ENCODE measurements at regions not wholly inside any gene's neighbourhood (a gene's known extent, or its start where the extent isn't known, plus 50 kb on each side); places are given as distances from the start of the nearest gene placed in this dataset.

DNA sequence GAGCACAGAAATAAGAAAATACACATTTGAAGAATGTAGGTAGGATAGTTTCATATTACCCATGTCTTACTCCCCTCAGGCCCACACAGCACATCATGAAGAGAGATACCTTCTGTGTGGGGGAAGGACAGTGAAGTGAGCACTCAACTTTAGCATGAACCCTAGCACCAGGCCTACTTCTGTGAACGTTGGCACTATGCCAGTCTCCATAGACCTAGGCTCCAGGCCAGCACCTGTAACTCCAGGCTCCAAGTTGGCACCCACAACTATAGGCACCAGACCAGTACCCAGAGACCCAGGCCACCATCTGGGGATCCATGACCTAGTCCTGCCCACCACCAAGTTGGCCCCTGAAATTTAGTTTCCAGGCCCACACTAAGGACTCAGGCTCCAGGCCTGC is 410.9 kb downstream of the INSC start:
- TF ChIP-seq CTCF (IDR thresholded peaks at IDR 0.05; ENCODE audit: insufficient read depth, low read depth, low read length, missing control alignments), result no peak
- H3K4me3 ChIP-seq (ENCODE audit: low read length), result no peak overlapping the region
- DNase-seq (ENCODE audit: low read depth), result no peak

GRCh38 chr11:15526032-15526431 is 411.3 kb downstream of the INSC start:
- DNase-seq (ENCODE audit: low read depth), result no peak
- H3K4me3 ChIP-seq (ENCODE audit: low read length), result no peak overlapping the region
- TF ChIP-seq CTCF (IDR thresholded peaks at IDR 0.05; ENCODE audit: insufficient read depth, low read depth, low read length, missing control alignments), result no peak

DNA sequence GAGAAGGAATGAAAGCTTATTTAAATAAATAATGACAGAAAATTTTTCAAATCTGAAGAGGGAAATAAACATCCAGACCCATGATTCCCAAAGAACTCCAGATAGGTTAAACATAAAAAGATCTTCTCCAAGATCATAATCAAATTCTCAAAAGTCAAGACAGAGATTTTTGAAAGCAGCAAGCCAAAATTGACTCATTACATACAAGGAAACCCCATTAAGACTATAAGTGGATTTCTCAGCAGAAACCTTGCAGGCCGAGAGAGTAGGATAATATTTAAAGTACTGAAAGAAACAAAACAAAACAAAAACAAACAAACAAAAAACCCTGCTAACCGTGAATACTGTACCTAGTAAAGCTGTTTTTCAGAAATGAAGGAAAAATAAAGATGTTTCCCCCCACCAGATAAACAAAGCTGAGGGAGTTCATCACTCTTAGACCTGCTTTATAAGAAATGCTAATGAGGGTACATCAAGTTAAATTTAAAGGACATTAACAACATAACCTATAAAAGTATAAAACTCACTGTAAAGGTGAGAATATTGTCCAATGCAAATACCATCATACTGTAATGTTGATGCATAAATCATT is 412.2 kb downstream of the INSC start:
- TF ChIP-seq CTCF (IDR thresholded peaks at IDR 0.05; ENCODE audit: insufficient read depth, low read depth, low read length, missing control alignments), result no peak
- H3K4me3 ChIP-seq (ENCODE audit: low read length), result no peak overlapping the region
- no peak for DNase-seq (ENCODE audit: low read depth)

DNA sequence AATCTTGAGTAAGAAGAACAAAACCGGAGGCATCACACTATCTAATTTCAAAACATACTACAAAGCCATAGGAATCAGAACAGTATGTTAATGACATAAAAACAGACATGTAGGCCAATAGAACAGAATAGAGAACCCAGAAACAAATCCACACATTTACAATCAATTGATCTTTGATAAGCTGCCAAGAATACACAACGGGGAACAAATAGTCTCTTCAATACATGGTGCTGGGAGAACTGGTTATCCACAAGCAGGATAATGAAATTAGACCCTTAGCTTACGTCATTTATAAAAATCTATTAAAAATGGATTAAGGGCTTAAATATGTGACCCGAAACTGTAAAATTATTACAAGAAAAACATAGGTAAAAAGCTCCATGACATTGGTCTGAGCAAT is 417.7 kb downstream of the INSC start:
- no peak overlapping the region for H3K4me3 ChIP-seq (ENCODE audit: low read length)
- DNase-seq (ENCODE audit: low read depth), result no peak
- no peak for TF ChIP-seq CTCF (IDR thresholded peaks at IDR 0.05; ENCODE audit: insufficient read depth, low read depth, low read length, missing control alignments)

DNA sequence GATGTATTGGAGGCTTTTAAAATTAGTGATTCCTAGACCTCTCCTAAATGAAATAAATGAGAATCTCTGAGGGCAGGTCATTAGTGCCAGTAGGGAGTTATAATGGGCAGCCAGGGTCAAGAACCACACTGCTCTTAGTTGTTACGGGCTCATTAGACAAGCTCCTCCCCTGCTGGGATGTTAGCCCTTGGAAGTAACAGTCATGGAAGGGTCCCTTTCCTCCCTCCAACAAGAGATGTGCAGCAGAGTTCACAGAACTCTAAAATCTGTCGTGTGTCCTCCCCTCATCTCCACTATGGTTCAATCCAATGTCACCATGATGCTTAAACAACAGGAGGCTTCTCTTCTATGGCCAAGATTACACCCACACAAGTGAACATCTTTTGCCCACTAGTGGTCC is 419.5 kb downstream of the INSC start:
- no peak for TF ChIP-seq CTCF (IDR thresholded peaks at IDR 0.05; ENCODE audit: insufficient read depth, low read depth, low read length, missing control alignments)
- no peak for DNase-seq (ENCODE audit: low read depth)
- H3K4me3 ChIP-seq (ENCODE audit: low read length), result no peak overlapping the region

GRCh38 chr11:15535414-15535813 is 420.7 kb downstream of the INSC start:
- H3K4me3 ChIP-seq (ENCODE audit: low read length), result no peak overlapping the region
- no peak for DNase-seq (ENCODE audit: low read depth)
- no peak for TF ChIP-seq CTCF (IDR thresholded peaks at IDR 0.05; ENCODE audit: insufficient read depth, low read depth, low read length, missing control alignments)

GRCh38 chr11:15536438-15536837 is 421.7 kb downstream of the INSC start:
- no peak for TF ChIP-seq CTCF (IDR thresholded peaks at IDR 0.05; ENCODE audit: insufficient read depth, low read depth, low read length, missing control alignments)
- DNase-seq (ENCODE audit: low read depth), result no peak

More at GRCh38 chr11:15536438-15536837, 421.7 kb downstream of the INSC start:
- H3K4me3 ChIP-seq (ENCODE audit: low read length), result no peak overlapping the region

All from epithelial cell of esophagus (primary cell).